CD14-positive monocyte (primary cell): ENCODE measurements at regions not wholly inside any gene's neighbourhood (a gene's known extent, or its start where the extent isn't known, plus 50 kb on each side); places are given as distances from the start of the nearest gene placed in this dataset. TPM values are rescaled to one million over a fixed set of nuclear protein-coding genes. Genes with fewer than 3 reads are reported as not detected.

Experiments used
- DNase-seq, 3 donors: peaks; one replicate each; pipeline ENCODE4 v3.0.0-alpha.2; 2011 to 2022
- H2AFZ ChIP-seq: 2 replicates; pipeline ENCODE4 v1.6.0; 2012; ENCODE audit warnings: mild to moderate bottlenecking, low read depth, low read length, inconsistent platforms; ENCODE audit not compliant: insufficient read depth, poor library complexity, severe bottlenecking
- H3K27ac ChIP-seq, 2 donors: 1 replicate in 1 of 2; 2 replicates in 1 of 2; pipeline ENCODE4 v1.5.1; 2012 to 2013; ENCODE audit warnings: low read length in 2 of 2, control low read depth in 1 of 2, inconsistent platforms in 1 of 2, low read depth in 1 of 2, mild to moderate bottlenecking in 1 of 2
- H3K27me3 ChIP-seq, 2 donors: one replicate each; pipeline versions ENCODE4 v1.6.0 to v1.6.1; 2011 to 2013; ENCODE audit warnings: low read length in 2 of 2; ENCODE audit not compliant: control insufficient read depth in 2 of 2, insufficient read depth in 2 of 2
- H3K36me3 ChIP-seq, 2 donors: replicated peaks in 1 of 2; 1 replicate in 1 of 2; 2 replicates in 1 of 2; pipeline versions ENCODE4 v1.5.1 to v1.6.1; 2012 to 2013; ENCODE audit warnings: low read length in 2 of 2, control low read depth in 1 of 2, inconsistent platforms in 1 of 2, mild to moderate bottlenecking in 1 of 2; ENCODE audit not compliant: insufficient read depth in 2 of 2, control insufficient read depth in 1 of 2
- H3K4me1 ChIP-seq, 2 donors: 1 replicate in 1 of 2; 2 replicates in 1 of 2; pipeline versions ENCODE4 v1.5.1 to v1.6.1; 2012 to 2013; ENCODE audit warnings: low read length in 2 of 2, control low read depth in 1 of 2, inconsistent platforms in 1 of 2, mild to moderate bottlenecking in 1 of 2, moderate library complexity in 1 of 2; ENCODE audit not compliant: insufficient read depth in 2 of 2, control insufficient read depth in 1 of 2
- H3K4me2 ChIP-seq: replicated peaks from 2 replicates; pipeline ENCODE3; 2012; ENCODE audit warnings: low read length, moderate library complexity, mild to moderate bottlenecking; ENCODE audit not compliant: poor library complexity, severe bottlenecking; ENCODE audit errors: extremely low read depth
- H3K4me3 ChIP-seq, 3 experiments: fragments of 200-600 bp in 1 of 3; sonication (generic) in 1 of 3; replicated peaks in 1 of 3; 1 replicate in 2 of 3; 2 replicates in 1 of 3; pipeline ENCODE4 v1.5.1; 2011 to 2013; ENCODE audit warnings: low read length in 3 of 3, mild to moderate bottlenecking in 3 of 3, control low read depth in 2 of 3, low read depth in 2 of 3, inconsistent platforms in 1 of 3, moderate library complexity in 1 of 3
- H3K79me2 ChIP-seq: 2 replicates; pipeline ENCODE4 v1.6.0; 2012; ENCODE audit warnings: mild to moderate bottlenecking, control low read depth, inconsistent platforms, low read length, moderate library complexity; ENCODE audit not compliant: insufficient read depth
- H3K9ac ChIP-seq: 2 replicates; pipeline ENCODE4 v1.6.0; 2017; ENCODE audit warnings: low read length, mild to moderate bottlenecking; ENCODE audit not compliant: insufficient read depth, poor library complexity, severe bottlenecking
- H3K9me3 ChIP-seq, 2 donors: replicated peaks in 1 of 2; 1 replicate in 1 of 2; 2 replicates in 1 of 2; pipeline versions ENCODE4 v1.5.1 to v1.6.1; 2012 to 2013; ENCODE audit warnings: low read length in 2 of 2, control low read depth in 1 of 2; ENCODE audit not compliant: control insufficient read depth in 1 of 2, insufficient read depth in 1 of 2
- H4K20me1 ChIP-seq: 2 replicates; pipeline ENCODE4 v1.6.0; 2012; ENCODE audit warnings: mild to moderate bottlenecking, low read length, control low read depth, moderate library complexity; ENCODE audit not compliant: insufficient read depth
- H3K27ac Mint-ChIP-seq, 7 donors: one replicate each; pipeline ENCODE4 v1.8.0; 2020; ENCODE audit warnings: mild to moderate bottlenecking in 7 of 7, mixed read lengths in 7 of 7, moderate library complexity in 6 of 7, inconsistent platforms in 2 of 7
- H3K27me3 Mint-ChIP-seq, 3 donors: one replicate each; pipeline ENCODE4 v1.8.0; 2021 to 2022; ENCODE audit warnings: low read depth in 3 of 3, mild to moderate bottlenecking in 3 of 3, mixed read lengths in 3 of 3, moderate library complexity in 3 of 3, inconsistent platforms in 1 of 3
- H3K36me3 Mint-ChIP-seq, 2 donors: one replicate each; pipeline ENCODE4 v1.8.0; 2020; ENCODE audit warnings: mixed read lengths in 2 of 2, inconsistent platforms in 1 of 2, mild to moderate bottlenecking in 1 of 2
- H3K4me1 Mint-ChIP-seq: one replicate; pipeline ENCODE4 v1.8.0; 2020; ENCODE audit warnings: mild to moderate bottlenecking, mixed read lengths
- H3K4me3 Mint-ChIP-seq, 2 donors: one replicate each; pipeline ENCODE4 v1.8.0; 2020; ENCODE audit warnings: mild to moderate bottlenecking in 2 of 2, mixed read lengths in 2 of 2, moderate library complexity in 1 of 2
- H3K9me3 Mint-ChIP-seq, 7 donors: one replicate each; pipeline ENCODE4 v1.8.0; 2020 to 2022; ENCODE audit warnings: mixed read lengths in 7 of 7, mild to moderate bottlenecking in 6 of 7, moderate library complexity in 6 of 7, inconsistent platforms in 2 of 7
- WGBS: methylation state at CpG from one replicate; pipeline ENCODE4 v1.1.5; 2013; ENCODE audit warnings: missing lambda C conversion rate; ENCODE audit not compliant: insufficient coverage; 5-methylcytosine and 5-hydroxymethylcytosine counted together
- intact Hi-C, 2 donors: fragments of 100-400 bp; cut with micrococcal nuclease; formaldehyde crosslinking; loops; one replicate each; pipeline versions ENCODE4 v1.15.0 to v1.15.1; 2023
- small RNA-seq: library from RNA; depleted of rRNA; stranded (forward); fragments of <200 nt; gene quantifications from one replicate; pipeline ENCODE3, GENCODE V24; 2012; ENCODE audit warnings: low read depth; ENCODE audit not compliant: insufficient read length
- TF ChIP-seq, protein P1 (sequence below): fragments of 200-600 bp; IDR thresholded peaks from one replicate; pipeline ENCODE4 v1.8.0; 2022; ENCODE audit warnings: antibody characterized with exemption, mild to moderate bottlenecking

DNA sequence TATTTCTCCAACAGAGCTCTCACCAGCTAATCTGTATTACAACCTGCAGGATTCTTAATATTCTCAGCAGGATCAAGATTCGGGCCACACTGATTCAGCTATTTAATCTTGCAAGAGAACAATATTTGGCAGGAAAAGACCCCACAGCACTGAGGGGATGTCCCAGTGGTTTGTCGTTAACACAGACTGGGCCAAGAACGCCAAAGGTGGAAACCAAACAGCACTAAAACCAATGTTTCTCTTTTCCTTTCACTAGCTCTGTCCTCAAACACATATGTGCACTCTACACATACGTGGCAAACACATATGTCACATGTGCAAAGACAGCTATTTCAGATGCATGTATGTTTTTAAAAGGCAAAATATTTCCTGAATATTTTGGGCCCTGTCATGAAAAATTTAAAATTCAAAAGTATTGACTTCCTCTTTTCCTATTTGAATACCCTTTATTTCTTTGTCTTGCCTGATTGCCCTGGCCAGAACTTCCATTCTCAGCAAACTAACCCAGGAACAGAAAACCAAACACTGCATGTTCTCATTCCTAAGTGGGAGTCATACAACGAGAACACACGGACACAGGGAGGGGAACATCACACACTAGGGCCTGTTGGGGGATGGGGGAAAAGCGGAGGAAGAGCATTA, 51.7 kb upstream of the NEBL start:
- no peak overlapping the region for H2AFZ ChIP-seq
- no peak overlapping the region for H3K27ac Mint-ChIP-seq
- H3K4me1 Mint-ChIP-seq, result no peaks in the 10 kb centered on the region
- H3K9me3 Mint-ChIP-seq, result peaks cover 0 to 5% (median 4%) of the 10 kb centered on the region in 7 donors
- intact Hi-C loops, result no loop called here
- TF ChIP-seq, protein P1, sequence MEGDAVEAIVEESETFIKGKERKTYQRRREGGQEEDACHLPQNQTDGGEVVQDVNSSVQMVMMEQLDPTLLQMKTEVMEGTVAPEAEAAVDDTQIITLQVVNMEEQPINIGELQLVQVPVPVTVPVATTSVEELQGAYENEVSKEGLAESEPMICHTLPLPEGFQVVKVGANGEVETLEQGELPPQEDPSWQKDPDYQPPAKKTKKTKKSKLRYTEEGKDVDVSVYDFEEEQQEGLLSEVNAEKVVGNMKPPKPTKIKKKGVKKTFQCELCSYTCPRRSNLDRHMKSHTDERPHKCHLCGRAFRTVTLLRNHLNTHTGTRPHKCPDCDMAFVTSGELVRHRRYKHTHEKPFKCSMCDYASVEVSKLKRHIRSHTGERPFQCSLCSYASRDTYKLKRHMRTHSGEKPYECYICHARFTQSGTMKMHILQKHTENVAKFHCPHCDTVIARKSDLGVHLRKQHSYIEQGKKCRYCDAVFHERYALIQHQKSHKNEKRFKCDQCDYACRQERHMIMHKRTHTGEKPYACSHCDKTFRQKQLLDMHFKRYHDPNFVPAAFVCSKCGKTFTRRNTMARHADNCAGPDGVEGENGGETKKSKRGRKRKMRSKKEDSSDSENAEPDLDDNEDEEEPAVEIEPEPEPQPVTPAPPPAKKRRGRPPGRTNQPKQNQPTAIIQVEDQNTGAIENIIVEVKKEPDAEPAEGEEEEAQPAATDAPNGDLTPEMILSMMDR, result no peak
- H3K36me3 Mint-ChIP-seq, result no peaks in the 10 kb centered on the region
- H3K27me3 ChIP-seq, result no peaks in the 10 kb centered on the region
- no peak for DNase-seq
- H3K27ac ChIP-seq, result no peak overlapping the region
- H3K27me3 Mint-ChIP-seq, result peaks cover 0 to 2% (median 0%) of the 10 kb centered on the region in 3 donors
- no peak overlapping the region for H3K4me2 ChIP-seq
- H4K20me1 ChIP-seq, result no peaks in the 10 kb centered on the region
- H3K79me2 ChIP-seq, result no peaks in the 10 kb centered on the region
- peaks cover 0 to 3% of the 10 kb centered on the region in 2 donors for H3K9me3 ChIP-seq
- 87% methylated on average over 3 of the region's 7 CpGs for WGBS
- no peak overlapping the region for H3K9ac ChIP-seq
- H3K4me1 ChIP-seq, result no peaks in the 10 kb centered on the region
- H3K4me3 Mint-ChIP-seq, result no peak overlapping the region
- no peak overlapping the region for H3K4me3 ChIP-seq
- no peaks in the 10 kb centered on the region for H3K36me3 ChIP-seq

Small RNA genes in the stretch of these regions (small RNA-seq; reads per million reads assigned to genes)
- gene AL158209.2, result not detected
- not detected for gene RF00017
- not detected for gene RNU6-15P
